Fibroblast of pulmonary artery (primary cell): ENCODE measurements at regions not wholly inside any gene's neighbourhood (a gene's known extent, or its start where the extent isn't known, plus 50 kb on each side); places are given as distances from the start of the nearest gene placed in this dataset.
"Not testable (repeated sequence)": the region's sequence is repeated elsewhere in the genome, so short reads cannot be mapped to it uniquely, and the experiment has no call there.

ENCODE experiments used
- DNase-seq: peaks from one replicate; pipeline ENCODE4 v3.0.0-alpha.2; 2010; ENCODE audit warnings: low read depth
- H3K4me3 ChIP-seq: replicated peaks from 2 replicates; pipeline ENCODE4 v1.5.1; 2011; ENCODE audit warnings: low read depth, mild to moderate bottlenecking, control low read depth, low read length, moderate library complexity
- CTCF ChIP-seq: IDR thresholded peaks from 2 replicates; pipeline ENCODE4 v1.5.1; 2011; ENCODE audit warnings: mild to moderate bottlenecking, control low read depth, low read length, inconsistent platforms; ENCODE audit errors: missing control alignments

- TF ChIP-seq CTCF = no peak
- no peak for DNase-seq
- no peak overlapping the region for H3K4me3 ChIP-seq
Measured at GRCh38 chr6:103719545-103719944, 1140.2 kb downstream of the HACE1 start.

GRCh38 chr6:103715269-103715668 lies 1144.5 kb downstream of the HACE1 start:
- no peak overlapping the region for H3K4me3 ChIP-seq
- DNase-seq = no peak
- TF ChIP-seq CTCF = no peak

- H3K4me3 ChIP-seq, DNase-seq: not testable (repeated sequence)
Measured at GRCh38 chr6:103709236-103709635, 1150.5 kb downstream of the HACE1 start.

GRCh38 chr6:103707596-103708325 lies 1152.0 kb downstream of the HACE1 start:
- DNase-seq = no peak
- TF ChIP-seq CTCF = no peak
- no peak overlapping the region for H3K4me3 ChIP-seq

GRCh38 chr6:103699769-103700168 lies 1160.0 kb downstream of the HACE1 start:
- H3K4me3 ChIP-seq = no peak overlapping the region
- TF ChIP-seq CTCF = no peak
- no peak for DNase-seq

- H3K4me3 ChIP-seq = no peak overlapping the region
- TF ChIP-seq CTCF = no peak
- no peak for DNase-seq
Measured at GRCh38 chr6:103687430-103687829, 1172.3 kb downstream of the HACE1 start.

- no peak overlapping the region for H3K4me3 ChIP-seq
- DNase-seq = no peak
- no peak for TF ChIP-seq CTCF
Measured at GRCh38 chr6:103680116-103680515, 1179.6 kb downstream of the HACE1 start.
